Mesothelial cell of epicardium (in vitro differentiated cells): ENCODE measurements at regions not wholly inside any gene's neighbourhood (a gene's known extent, or its start where the extent isn't known, plus 50 kb on each side); places are given as distances from the start of the nearest gene placed in this dataset.
A peak's percentile ranks its signal among the peaks of the same experiment; 100 is the strongest.

Experiments used
- DNase-seq, 2 experiments: peaks; one replicate each; pipeline ENCODE4 v3.0.0; 2021; ENCODE audit warnings: low spot score in 2 of 2; ENCODE audit not compliant: unreplicated experiment in 2 of 2
- H3K27ac Mint-ChIP-seq: 2 replicates; pipeline ENCODE4 v1.8.0; 2021; ENCODE audit warnings: mixed read lengths
- H3K27me3 Mint-ChIP-seq: 2 replicates; pipeline ENCODE4 v1.8.0; 2021; ENCODE audit warnings: low read depth, mixed read lengths
- H3K36me3 Mint-ChIP-seq: 2 replicates; pipeline ENCODE4 v1.8.0; 2021; ENCODE audit warnings: mixed read lengths
- H3K4me1 Mint-ChIP-seq: 2 replicates; pipeline ENCODE4 v1.8.0; 2021; ENCODE audit warnings: mixed read lengths
- H3K4me3 Mint-ChIP-seq: 2 replicates; pipeline ENCODE4 v1.8.0; 2021; ENCODE audit warnings: mild to moderate bottlenecking, moderate library complexity, mixed read lengths
- H3K9me3 Mint-ChIP-seq: 2 replicates; pipeline ENCODE4 v1.8.0; 2021; ENCODE audit warnings: mixed read lengths
- TF ChIP-seq, protein P1 (sequence below): fragments of 200-600 bp; sonication (generic); IDR thresholded peaks from one replicate; pipeline ENCODE4 v1.5.0; 2021; ENCODE audit warnings: antibody characterized with exemption; ENCODE audit not compliant: unreplicated experiment

DNA sequence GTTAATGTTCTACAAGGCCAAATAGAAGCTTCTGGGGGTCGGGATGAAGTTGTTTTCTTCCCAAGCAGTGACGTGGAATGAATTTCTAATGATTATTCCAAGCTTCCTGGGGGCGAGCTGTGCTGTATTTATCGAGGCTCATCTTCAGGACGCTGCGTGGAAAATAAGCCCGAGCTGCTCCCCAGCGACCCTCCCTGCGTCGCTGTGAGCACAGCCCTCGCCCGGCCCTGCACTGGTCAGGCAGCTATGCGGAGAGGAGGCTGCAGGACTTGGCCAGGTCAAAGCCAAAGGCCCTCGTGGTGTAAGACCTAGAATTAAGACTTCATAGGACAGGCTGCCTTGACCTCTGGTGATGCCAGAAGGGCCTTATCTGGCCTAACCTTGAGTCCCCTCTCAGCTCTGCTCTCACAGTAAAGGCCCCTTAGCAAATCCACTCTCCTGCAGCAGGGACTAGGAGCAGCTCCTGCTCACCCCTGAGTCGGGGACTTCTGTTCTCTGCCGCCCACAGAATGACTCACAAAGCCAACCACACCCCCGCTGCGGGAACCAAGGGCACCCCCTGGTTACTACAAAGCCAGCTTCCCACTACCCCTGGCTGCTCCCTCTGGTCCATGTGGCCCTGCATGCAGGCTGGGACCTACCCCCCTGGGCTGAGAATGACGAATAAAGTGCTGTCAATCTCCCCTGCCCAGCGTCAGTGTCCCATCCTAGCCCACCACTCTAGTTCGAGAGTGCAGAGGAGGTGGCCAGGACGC, 501.6 kb downstream of the TCERG1L start:
- peak in 1 of 2 experiments; percentile 33 for DNase-seq
- H3K27ac Mint-ChIP-seq = no peak overlapping the region
- no peaks in the 10 kb centered on the region for H3K36me3 Mint-ChIP-seq
- H3K4me1 Mint-ChIP-seq = no peaks in the 10 kb centered on the region
- TF ChIP-seq, protein P1, sequence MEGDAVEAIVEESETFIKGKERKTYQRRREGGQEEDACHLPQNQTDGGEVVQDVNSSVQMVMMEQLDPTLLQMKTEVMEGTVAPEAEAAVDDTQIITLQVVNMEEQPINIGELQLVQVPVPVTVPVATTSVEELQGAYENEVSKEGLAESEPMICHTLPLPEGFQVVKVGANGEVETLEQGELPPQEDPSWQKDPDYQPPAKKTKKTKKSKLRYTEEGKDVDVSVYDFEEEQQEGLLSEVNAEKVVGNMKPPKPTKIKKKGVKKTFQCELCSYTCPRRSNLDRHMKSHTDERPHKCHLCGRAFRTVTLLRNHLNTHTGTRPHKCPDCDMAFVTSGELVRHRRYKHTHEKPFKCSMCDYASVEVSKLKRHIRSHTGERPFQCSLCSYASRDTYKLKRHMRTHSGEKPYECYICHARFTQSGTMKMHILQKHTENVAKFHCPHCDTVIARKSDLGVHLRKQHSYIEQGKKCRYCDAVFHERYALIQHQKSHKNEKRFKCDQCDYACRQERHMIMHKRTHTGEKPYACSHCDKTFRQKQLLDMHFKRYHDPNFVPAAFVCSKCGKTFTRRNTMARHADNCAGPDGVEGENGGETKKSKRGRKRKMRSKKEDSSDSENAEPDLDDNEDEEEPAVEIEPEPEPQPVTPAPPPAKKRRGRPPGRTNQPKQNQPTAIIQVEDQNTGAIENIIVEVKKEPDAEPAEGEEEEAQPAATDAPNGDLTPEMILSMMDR = no peak
- peaks cover 3% of the 10 kb centered on the region for H3K27me3 Mint-ChIP-seq
- H3K4me3 Mint-ChIP-seq = no peak overlapping the region
- no peaks in the 10 kb centered on the region for H3K9me3 Mint-ChIP-seq

DNA sequence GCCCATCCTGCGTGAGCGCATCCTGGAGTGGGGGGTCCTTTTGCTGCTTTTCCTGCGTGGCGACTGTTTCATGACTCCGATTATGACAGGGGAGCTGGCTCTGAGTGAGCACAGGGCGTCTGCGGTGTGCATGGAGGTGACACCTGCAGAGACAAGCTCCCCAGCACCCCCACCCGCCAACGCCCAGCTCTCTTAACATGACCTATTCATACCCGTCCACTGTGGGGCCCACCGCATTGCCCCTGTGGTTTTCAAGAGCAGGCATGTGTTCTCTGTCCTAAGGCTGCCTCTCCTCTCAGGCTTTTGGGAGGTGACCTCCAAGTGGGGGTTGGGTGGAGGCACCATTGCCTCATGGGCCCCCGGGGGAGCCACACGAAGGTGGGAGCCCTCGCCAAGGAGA, 500.7 kb downstream of the TCERG1L start:
- Mint-ChIP-seq H3K27me3 (no peaks in the 10 kb centered on the region), H3K36me3 (no peaks in the 10 kb centered on the region), H3K4me3 (no peak overlapping the region), H3K4me1 (no peaks in the 10 kb centered on the region), H3K9me3 (no peaks in the 10 kb centered on the region), H3K27ac (no peak overlapping the region)
- TF ChIP-seq, protein P1 = no peak
- peak in 1 of 2 experiments; percentile 27 for DNase-seq

DNA sequence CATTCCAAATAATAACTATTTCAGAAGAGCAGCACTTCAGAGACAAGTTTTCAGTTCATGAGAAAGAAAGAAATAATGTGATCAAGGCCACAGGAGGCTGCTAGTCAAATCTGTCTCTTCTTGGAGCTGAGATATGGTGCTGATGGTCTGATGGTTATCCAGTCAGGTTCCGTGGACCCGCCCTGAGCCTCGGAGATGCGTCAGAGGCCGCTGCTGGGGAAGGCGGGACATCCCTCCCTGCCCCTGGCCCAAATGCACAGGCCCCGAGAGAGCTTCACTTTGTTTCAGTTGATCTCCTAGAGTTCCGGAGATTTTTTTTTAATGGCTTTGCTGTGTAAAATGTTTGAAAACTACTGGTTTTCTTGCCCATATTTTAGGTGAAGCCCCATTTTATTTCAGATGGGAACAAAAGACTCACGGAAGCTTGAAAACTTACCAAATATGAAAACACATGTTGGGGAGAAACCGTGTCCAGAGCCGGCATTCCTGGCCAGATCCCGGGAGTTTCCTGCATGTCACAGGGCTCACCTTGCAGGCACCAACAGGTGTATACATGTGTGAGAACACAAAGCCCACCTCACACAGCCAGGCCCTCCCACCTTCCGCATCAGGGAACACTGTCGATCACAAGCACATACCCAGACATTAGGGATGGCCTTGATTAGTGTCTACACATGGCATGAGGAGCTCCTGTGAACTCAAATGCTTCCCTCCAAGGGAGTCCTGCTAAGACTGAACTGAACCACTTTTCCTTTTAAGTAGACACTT, 499.0 kb downstream of the TCERG1L start:
- TF ChIP-seq, protein P1 = no peak
- peak in 1 of 2 experiments; percentile 22 for DNase-seq
- H3K36me3 Mint-ChIP-seq = no peaks in the 10 kb centered on the region
- H3K9me3 Mint-ChIP-seq = no peaks in the 10 kb centered on the region
- H3K4me3 Mint-ChIP-seq = no peak overlapping the region
- no peaks in the 10 kb centered on the region for H3K4me1 Mint-ChIP-seq
- no peaks in the 10 kb centered on the region for H3K27me3 Mint-ChIP-seq
- no peak overlapping the region for H3K27ac Mint-ChIP-seq

DNA sequence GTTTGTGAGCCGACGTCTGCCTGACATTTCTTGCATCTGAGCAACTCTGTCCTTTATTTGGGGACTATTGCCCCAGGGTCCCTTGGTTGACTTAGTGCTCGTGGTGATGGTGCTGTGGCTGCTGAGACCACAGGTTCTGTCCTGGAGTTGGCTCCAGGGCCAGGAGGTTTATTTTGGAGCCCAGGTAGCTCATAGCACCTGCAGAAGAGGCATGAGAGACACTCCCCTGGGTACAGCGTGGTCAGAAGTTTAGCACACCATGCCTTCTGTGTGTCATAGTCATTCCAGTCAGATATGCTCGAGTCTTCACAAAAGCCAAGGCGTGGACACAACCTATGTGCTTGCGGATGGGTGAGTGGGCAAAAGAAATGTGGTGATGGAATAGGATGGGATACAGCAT, 496.9 kb downstream of the TCERG1L start:
- Mint-ChIP-seq H3K27me3 (peaks cover 2% of the 10 kb centered on the region), H3K4me3 (no peak overlapping the region), H3K27ac (no peak overlapping the region), H3K4me1 (no peaks in the 10 kb centered on the region), H3K9me3 (peaks cover 4% of the 10 kb centered on the region), H3K36me3 (no peaks in the 10 kb centered on the region)
- TF ChIP-seq, protein P1 = no peak
- DNase-seq = peak in 1 of 2 experiments; percentile 7

DNA sequence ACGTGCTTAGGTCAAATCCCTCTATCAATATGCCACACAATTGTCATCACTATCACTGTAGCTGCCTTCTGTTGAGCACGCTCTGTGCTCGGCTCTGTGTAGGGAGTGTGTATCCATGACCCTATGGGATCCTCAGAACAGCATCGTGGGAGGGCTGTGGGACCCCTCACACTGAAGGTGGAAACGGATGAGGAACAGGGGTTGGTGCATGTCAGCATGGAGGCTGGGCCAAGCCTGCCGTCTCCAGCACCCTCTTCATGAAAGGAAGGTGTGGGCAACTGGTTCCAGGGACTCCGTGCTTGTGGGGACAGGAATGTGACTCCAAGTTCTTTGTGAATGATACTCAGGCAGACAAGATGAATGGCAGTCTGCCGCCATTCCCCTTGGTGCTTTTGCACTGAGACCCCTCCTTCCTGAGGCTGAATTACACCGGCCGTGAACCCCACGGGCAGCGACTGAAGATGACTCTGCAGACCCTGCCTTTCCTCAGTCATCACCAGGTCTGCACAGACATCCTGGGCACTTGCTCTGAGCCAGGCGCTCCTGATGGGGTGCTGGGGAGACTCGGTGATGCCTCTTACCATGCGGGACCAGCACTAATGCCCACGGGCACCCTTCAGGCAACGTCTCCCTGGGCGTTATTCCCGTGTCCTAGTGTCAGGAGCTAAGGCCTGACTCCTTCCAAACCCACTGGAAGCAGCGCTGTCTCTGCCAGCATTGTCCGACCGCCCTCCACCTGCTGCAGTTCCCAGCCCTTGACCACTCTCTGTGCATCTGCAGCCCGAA, 495.2 kb downstream of the TCERG1L start:
- DNase-seq = peak in 1 of 2 experiments; percentile 35
- Mint-ChIP-seq H3K36me3 (no peaks in the 10 kb centered on the region), H3K9me3 (peaks cover 4% of the 10 kb centered on the region), H3K27me3 (peaks cover 2% of the 10 kb centered on the region), H3K4me3 (no peak overlapping the region), H3K27ac (no peak overlapping the region), H3K4me1 (no peaks in the 10 kb centered on the region)
- TF ChIP-seq, protein P1 = no peak
